GM10266 (cell line): ENCODE measurements at regions not wholly inside any gene's neighbourhood (a gene's known extent, or its start where the extent isn't known, plus 50 kb on each side); places are given as distances from the start of the nearest gene placed in this dataset.

Experiments used
- DNase-seq: peaks from one replicate; pipeline ENCODE4 v3.0.0; 2012; ENCODE audit errors: extremely low spot score
- TF ChIP-seq, protein P1 (sequence below): IDR thresholded peaks from 2 replicates; pipeline ENCODE4 v1.5.1; 2012; ENCODE audit warnings: mild to moderate bottlenecking, low read depth; ENCODE audit not compliant: control insufficient read depth, insufficient read depth; ENCODE audit errors: missing control alignments

DNA sequence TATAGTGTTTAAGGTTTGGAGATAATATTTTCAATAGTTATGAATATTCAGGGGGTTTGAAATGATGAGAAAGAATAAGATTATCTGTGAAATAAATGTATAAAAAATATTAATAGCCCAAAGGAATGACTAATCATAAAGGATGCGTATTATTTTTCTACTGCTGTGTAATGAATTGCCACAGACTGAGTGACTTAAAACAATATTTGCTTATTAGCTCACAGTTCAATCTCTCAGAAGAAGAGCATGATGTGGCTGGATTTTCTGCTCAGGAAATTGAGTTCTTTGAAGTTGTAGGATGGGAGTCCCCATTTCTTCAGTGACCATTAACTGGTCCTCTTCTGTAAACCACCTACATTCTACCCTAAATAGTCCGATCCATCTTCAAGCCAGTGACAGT is 1680.8 kb upstream of the AGA start:
- TF ChIP-seq, protein P1, sequence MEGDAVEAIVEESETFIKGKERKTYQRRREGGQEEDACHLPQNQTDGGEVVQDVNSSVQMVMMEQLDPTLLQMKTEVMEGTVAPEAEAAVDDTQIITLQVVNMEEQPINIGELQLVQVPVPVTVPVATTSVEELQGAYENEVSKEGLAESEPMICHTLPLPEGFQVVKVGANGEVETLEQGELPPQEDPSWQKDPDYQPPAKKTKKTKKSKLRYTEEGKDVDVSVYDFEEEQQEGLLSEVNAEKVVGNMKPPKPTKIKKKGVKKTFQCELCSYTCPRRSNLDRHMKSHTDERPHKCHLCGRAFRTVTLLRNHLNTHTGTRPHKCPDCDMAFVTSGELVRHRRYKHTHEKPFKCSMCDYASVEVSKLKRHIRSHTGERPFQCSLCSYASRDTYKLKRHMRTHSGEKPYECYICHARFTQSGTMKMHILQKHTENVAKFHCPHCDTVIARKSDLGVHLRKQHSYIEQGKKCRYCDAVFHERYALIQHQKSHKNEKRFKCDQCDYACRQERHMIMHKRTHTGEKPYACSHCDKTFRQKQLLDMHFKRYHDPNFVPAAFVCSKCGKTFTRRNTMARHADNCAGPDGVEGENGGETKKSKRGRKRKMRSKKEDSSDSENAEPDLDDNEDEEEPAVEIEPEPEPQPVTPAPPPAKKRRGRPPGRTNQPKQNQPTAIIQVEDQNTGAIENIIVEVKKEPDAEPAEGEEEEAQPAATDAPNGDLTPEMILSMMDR, result no peak
- no peak for DNase-seq

DNA sequence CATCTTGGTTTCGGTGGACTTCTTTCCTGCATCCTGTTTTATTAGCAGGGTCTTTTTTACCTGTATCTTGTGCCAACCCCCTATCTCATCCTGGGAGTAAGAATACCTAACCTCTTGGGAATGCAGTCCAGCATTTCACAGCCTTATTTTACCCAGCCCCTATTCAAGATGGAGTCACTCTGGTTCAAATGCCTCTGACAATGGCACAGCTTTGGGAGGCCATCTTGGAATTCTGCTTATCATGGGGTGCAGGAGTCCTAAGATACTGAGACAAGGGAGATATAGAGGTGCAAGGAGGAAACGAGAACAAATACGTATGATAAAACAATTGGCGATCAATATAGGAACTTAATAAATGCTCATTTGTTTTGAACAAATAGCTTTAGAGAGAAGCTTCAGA is 1682.2 kb upstream of the AGA start:
- TF ChIP-seq, protein P1, result no peak
- no peak for DNase-seq

DNA sequence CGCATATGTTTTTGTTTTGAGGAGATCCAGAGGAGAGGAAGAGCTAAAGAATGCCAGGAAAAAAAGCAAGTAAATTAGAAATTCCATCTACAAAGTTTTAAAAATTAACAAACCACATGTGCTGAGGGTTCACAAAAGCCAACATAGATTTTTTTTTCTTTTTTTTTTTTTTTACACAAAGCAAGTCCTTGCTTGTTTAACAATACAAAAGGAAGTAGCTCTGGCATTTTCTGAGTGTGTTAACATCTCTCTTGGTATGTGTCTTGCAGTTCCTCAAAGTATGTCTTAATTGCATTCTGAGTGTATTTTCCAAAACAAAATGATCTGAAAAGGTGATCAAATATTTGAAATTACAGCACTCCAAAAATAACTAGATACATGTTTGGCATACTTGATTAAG is 1682.7 kb upstream of the AGA start:
- DNase-seq, result no peak
- TF ChIP-seq, protein P1, result no peak

DNA sequence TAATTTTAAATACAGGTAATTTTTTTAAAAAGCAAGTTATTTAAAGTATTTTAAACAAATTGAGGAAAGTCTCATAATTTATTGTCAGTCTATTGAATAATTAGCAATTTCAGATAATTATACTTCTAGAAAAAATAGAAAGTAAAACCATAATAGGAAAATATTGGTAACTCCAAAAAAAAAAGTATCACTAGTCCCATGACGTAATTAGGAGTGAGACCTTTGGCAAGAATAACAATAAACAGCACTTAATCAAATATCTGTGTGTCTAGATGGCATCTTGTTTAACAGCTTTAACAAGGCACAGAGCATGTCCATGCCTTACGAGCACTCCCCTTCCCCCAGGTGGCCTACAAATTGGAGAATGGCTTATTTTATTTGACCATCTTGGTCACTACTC is 1683.6 kb upstream of the AGA start:
- TF ChIP-seq, protein P1, result no peak

DNA sequence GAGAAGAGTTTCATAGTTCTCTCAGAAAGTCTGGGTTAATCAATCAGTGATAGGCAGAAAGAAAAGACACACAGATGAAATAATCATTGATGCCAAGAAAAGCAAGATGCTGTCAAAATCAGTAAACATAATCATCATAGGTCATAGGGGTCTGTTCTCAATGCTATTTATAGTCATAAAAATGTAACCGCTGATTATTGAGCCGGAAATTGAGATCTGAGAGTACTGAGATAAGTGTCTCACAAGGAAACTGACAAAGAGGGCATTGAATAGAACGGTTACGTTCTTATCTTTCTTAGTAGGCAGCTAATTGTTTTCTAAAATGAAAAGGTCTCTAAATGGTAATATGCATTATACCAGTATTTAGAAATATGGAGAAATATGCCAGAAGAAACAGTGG is 1686.1 kb upstream of the AGA start:
- TF ChIP-seq, protein P1, result no peak
- DNase-seq, result no peak

More for the DNA sequence above, 1683.6 kb upstream of the AGA start:
- DNase-seq, result no peak

DNA sequence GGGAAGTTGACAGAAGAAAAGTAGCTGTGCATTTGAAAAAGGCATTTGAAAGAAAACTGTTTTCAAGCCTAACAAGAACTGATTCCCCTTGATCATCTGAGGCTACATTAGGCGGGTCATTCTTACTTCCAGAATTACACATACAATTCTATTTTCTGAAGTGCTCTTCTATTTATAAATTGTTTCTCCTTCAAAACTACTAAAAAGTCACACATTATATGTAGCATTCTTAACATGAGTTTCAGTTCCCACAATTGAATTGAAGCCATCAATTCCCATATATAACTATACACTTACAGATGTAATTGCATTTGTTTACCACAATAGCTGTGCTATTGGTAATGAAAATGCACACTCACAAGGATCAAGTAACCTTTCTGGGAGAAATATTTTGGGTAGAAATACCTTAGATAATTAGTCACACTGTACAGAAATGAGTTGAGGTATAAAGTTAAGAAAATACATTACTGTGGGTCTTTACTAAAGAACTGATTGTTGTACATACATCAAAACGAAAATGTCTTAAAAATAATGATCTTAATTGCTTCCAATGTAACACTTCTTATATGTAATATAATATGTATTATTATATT is 1688.0 kb upstream of the AGA start:
- TF ChIP-seq, protein P1, result no peak
- no peak for DNase-seq

DNA sequence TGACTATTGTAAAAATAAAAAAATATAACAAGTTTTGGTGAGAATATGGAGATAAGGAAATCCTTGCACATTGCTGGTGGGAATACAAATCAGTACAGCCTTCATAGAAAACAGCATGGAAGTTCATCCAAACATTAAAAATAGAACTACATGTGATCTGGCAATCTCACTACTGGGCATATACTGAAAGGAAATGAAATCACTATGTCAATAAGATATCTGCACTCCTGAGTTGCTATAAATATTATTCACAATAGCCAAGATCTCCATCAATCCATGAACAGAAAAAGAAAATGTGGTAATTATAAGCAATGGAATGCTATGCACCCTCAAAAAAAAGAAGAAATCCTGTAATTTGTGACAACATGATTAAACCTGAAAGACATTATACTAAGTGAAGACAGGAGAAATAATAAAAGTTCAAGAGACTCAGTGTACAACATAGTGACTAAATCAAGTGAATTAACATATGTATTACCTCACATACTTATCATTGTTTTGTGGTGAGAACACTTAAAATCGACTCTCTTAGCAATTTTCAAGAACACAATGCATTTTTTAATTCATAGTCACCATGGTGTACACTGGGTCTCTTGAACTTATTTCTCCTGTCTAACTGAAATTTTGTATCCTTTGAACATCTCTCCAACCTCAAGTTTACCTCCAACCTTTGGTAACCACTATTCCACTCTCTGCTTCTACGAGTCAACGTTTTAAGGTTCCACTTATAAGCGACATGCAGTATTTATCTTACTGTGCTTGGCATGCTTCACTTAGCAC is 1703.7 kb upstream of the AGA start:
- TF ChIP-seq, protein P1, result no peak
- DNase-seq, result no peak
